RWPE1 (cell line): ENCODE measurements at regions not wholly inside any gene's neighbourhood (a gene's known extent, or its start where the extent isn't known, plus 50 kb on each side); places are given as distances from the start of the nearest gene placed in this dataset.

Experiments used
- CTCF ChIA-PET: fragments of 350-600 bp; sonication (Branson Sonifier 250); formaldehyde crosslinking; extraction: SDS; loops from one replicate; lab custom pipeline; 2021; lab: Yijun Ruan, JAX
- POLR2A ChIA-PET: fragments of 400-600 bp; formaldehyde crosslinking; extraction: SDS; loops from one replicate; lab custom pipeline; 2020; ENCODE audit warnings: antibody characterized with exemption; ENCODE audit not compliant: low non-redundant PET; lab: Yijun Ruan, JAX
- DNase-seq: peaks from one replicate; pipeline ENCODE4 v3.0.0; 2012; ENCODE audit warnings: low spot score
- H3K27ac ChIP-seq: fragments of 450-650 bp; 2 replicates; pipeline ENCODE4 v1.5.1; 2017
- CTCF ChIP-seq: fragments of 450-650 bp; conservative IDR thresholded peaks from 2 replicates; pipeline ENCODE4 v1.5.1; 2017; ENCODE audit warnings: low read depth, mild to moderate bottlenecking

- no peak for TF ChIP-seq CTCF
- no peak for DNase-seq
- POLR2A ChIA-PET = no interaction called here
- no peak overlapping the region for H3K27ac ChIP-seq
- CTCF ChIA-PET = no interaction called here
Measured at GRCh38 chr18:66727991-66728390, 124.1 kb upstream of the CDH19 start.

- no peak overlapping the region for H3K27ac ChIP-seq
Measured at GRCh38 chr18:66724664-66725356, 120.9 kb upstream of the CDH19 start.

GRCh38 chr18:66722671-66723070 lies 118.8 kb upstream of the CDH19 start:
- POLR2A ChIA-PET = no interaction called here
- TF ChIP-seq CTCF = no peak
- H3K27ac ChIP-seq = no peak overlapping the region
- no peak for DNase-seq
- CTCF ChIA-PET = no interaction called here

More at GRCh38 chr18:66724664-66725356, 120.9 kb upstream of the CDH19 start:
- CTCF ChIA-PET = interaction anchor here (0.6 kb wide), 1 partner anchor 24 kb away, joined by 5 read pairs; no protein-coding TSS in a partner anchor
- POLR2A ChIA-PET = no interaction called here
- no peak for DNase-seq
- no peak for TF ChIP-seq CTCF

- H3K27ac ChIP-seq = no peak overlapping the region
- CTCF ChIA-PET = no interaction called here
- POLR2A ChIA-PET = no interaction called here
- no peak for DNase-seq
- no peak for TF ChIP-seq CTCF
Measured at GRCh38 chr18:66708646-66709045, 104.8 kb upstream of the CDH19 start.

- DNase-seq = no peak
- ChIA-PET CTCF (no interaction called here), POLR2A (no interaction called here)
- TF ChIP-seq CTCF = no peak
- H3K27ac ChIP-seq = no peak overlapping the region
Measured at GRCh38 chr18:66707473-66707872, 103.6 kb upstream of the CDH19 start.

- DNase-seq = no peak
- ChIA-PET POLR2A (no interaction called here), CTCF (no interaction called here)
- no peak overlapping the region for H3K27ac ChIP-seq
- no peak for TF ChIP-seq CTCF
Measured at GRCh38 chr18:66695281-66695680, 91.4 kb upstream of the CDH19 start.
